ENCODE measurements at regions not wholly inside any gene's neighbourhood (a gene's known extent, or its start where the extent isn't known, plus 50 kb on each side); places are given as distances from the start of the nearest gene placed in this dataset.

DNA sequence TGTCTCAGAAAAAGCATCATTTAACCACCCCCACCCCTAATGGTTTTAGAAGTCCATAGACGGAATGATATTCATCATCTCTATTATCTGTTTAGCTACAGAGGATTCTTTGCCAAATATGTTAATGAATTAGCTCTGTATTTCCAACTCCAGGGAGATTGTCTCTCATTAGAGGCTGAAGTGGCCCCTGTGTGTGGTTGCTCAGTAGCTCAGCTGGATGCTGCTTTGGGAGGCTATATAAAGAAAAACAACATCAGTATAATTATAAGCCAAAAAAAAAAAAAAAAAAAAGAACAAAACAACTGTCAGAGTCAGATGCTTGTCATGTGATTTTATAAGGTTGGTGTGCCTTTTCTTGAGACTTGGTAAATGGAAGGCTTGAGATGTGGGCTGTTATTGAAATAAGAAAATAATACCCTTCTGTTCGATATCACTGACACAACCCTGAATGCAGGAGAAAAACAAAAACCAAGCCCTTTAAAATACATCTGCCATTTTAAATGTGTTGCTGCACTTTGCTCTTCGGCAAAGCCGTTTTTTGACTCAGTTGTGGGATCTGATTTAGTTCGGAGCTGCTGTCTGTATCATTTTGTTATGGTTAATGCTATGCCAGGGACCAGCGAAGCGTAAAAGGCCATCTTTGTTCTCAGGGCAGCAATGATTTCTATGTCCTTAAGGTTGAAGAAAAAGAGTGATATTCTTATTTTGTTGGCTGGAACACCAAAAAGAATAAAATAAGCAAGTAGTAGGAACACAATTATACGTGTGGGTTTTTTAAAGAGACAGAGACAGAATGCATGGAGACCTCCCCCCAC lies 422.6 kb downstream of the QKI start:
- H3K27me3 Mint-ChIP-seq: peaks cover 21% of the 10 kb centered on the region
- DNase-seq: no peak

DNA sequence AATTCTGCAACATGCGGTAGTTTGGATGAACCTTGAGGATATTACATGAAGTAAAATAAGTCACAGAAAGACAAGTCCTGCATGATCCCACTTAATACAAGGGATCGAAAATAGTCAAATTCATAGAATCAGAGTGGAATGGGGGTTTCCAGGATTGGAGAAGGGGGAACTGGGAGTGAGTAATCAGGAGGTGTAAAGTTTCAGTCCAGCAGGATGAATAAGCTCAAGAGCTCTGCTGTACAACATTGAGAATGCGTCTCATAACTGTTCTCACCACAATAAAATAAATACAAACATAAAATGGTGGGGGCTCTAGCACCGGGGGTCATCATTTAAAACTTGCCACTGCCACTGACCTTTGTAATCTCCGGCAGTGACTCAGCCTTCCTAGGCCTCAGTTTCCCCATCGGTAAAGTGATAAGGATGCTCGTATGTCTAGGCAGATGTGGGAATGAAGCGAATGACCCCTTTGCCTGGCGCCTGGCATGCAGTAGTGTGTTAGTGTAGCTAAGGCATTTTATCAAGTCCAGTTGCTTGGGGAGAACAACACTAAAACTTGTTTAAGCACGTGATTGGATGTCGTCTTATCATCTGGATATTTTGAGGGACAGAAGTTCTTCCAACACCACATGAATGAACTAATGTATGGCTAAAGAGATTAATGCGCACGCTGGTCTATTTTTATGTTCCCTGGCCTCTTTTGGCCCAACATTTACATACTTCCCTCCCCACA lies 421.1 kb downstream of the QKI start:
- Mint-ChIP-seq H3K27me3 (peaks cover 21% of the 10 kb centered on the region), H3K4me3 (no peak overlapping the region), H3K4me1 (no peaks in the 10 kb centered on the region), H3K9me3 (no peaks in the 10 kb centered on the region), H3K27ac (no peak overlapping the region)
- ATAC-seq (no peak), DNase-seq (no peak)

More for the DNA sequence above, 422.6 kb downstream of the QKI start:
- Mint-ChIP-seq H3K4me3 (no peak overlapping the region), H3K27ac (no peak overlapping the region), H3K9me3 (peaks cover 9 to 10% of the 10 kb centered on the region in 2 donors), H3K4me1 (no peaks in the 10 kb centered on the region)
- no peak for ATAC-seq

- peaks cover 21% of the 10 kb centered on the region for H3K27me3 Mint-ChIP-seq
- ATAC-seq (no peak), DNase-seq (no peak)
- H3K4me3 Mint-ChIP-seq: no peak overlapping the region
- no peaks in the 10 kb centered on the region for H3K4me1 Mint-ChIP-seq
- H3K9me3 Mint-ChIP-seq: no peaks in the 10 kb centered on the region
- no peak overlapping the region for H3K27ac Mint-ChIP-seq
Measured at GRCh38 chr6:163834226-163834970, 419.9 kb downstream of the QKI start.

- no peak overlapping the region for H3K4me3 Mint-ChIP-seq
- H3K27me3 Mint-ChIP-seq: peaks cover 13% of the 10 kb centered on the region
- DNase-seq (no peak), ATAC-seq (no peak)
- no peaks in the 10 kb centered on the region for H3K4me1 Mint-ChIP-seq
- no peak overlapping the region for H3K27ac Mint-ChIP-seq
- H3K9me3 Mint-ChIP-seq: no peaks in the 10 kb centered on the region
Measured at GRCh38 chr6:163831736-163832135, 417.2 kb downstream of the QKI start.

GRCh38 chr6:163830641-163831040 lies 416.1 kb downstream of the QKI start:
- H3K9me3 Mint-ChIP-seq: no peaks in the 10 kb centered on the region
- no peak overlapping the region for H3K27ac Mint-ChIP-seq
- no peak for ATAC-seq

GRCh38 chr6:163828038-163828795 lies 413.7 kb downstream of the QKI start:
- Mint-ChIP-seq H3K27ac (no peak overlapping the region), H3K4me3 (no peak overlapping the region), H3K27me3 (peaks cover 21% of the 10 kb centered on the region), H3K4me1 (no peaks in the 10 kb centered on the region), H3K9me3 (no peaks in the 10 kb centered on the region)
- DNase-seq (no peak), ATAC-seq (no peak)

More at GRCh38 chr6:163830641-163831040, 416.1 kb downstream of the QKI start:
- Mint-ChIP-seq H3K4me3 (no peak overlapping the region), H3K4me1 (no peaks in the 10 kb centered on the region), H3K27me3 (peaks cover 14% of the 10 kb centered on the region)
- no peak for DNase-seq

DNA sequence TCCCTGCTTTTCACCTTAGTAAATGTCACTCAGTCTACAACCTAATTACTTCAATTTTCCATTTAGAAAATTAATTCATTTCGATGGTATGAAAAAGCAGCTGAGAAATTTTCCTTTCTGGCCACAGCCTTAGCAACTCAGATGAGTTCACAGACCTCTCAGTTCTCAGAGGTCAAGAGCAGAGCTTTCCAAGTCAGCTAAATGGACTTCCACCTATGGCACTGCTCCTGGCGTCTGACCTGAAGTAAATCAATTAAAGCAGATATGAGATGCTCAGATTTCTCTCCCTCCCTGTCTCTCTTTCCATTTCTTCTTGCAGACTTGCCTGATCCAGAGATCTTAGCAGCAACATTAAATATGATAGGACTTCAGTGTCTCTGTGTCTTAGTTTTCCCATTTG lies 412.6 kb downstream of the QKI start:
- Mint-ChIP-seq H3K27ac (no peak overlapping the region), H3K4me1 (no peaks in the 10 kb centered on the region), H3K27me3 (peaks cover 21% of the 10 kb centered on the region), H3K9me3 (no peaks in the 10 kb centered on the region), H3K4me3 (no peak overlapping the region)
- DNase-seq: no peak
- ATAC-seq: no peak

DNA sequence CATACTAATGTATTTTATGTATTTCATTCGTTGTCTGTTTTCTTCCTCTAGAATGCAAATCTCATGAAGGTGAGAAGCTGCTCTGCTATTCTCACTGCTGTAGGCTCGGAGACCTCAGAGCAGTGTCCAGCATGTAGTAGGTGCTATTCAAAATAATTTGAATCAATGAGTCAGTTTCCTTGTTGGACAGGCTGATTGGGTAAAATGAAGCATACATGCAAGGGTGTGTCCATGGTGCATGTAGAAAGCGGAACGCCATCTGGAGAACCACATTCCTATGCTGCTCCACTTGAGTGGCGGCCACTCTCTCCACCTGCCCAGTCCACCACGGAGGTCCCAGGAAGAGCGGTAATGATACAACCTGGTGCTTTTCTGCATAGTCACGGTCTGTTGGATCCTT lies 412.1 kb downstream of the QKI start:
- no peak for DNase-seq
- Mint-ChIP-seq H3K4me1 (no peaks in the 10 kb centered on the region), H3K4me3 (no peak overlapping the region), H3K9me3 (no peaks in the 10 kb centered on the region), H3K27ac (peak overlapping the region in 1 of 2 donors; percentile 38), H3K27me3 (peaks cover 21% of the 10 kb centered on the region)
- no peak for ATAC-seq

GRCh38 chr6:163825033-163825432 lies 410.5 kb downstream of the QKI start:
- ATAC-seq (no peak), DNase-seq (no peak)
- peaks cover 21% of the 10 kb centered on the region for H3K27me3 Mint-ChIP-seq
- no peak overlapping the region for H3K27ac Mint-ChIP-seq
- H3K4me1 Mint-ChIP-seq: no peaks in the 10 kb centered on the region
- no peak overlapping the region for H3K4me3 Mint-ChIP-seq
- H3K9me3 Mint-ChIP-seq: peaks cover 0 to 9% of the 10 kb centered on the region in 2 donors

DNA sequence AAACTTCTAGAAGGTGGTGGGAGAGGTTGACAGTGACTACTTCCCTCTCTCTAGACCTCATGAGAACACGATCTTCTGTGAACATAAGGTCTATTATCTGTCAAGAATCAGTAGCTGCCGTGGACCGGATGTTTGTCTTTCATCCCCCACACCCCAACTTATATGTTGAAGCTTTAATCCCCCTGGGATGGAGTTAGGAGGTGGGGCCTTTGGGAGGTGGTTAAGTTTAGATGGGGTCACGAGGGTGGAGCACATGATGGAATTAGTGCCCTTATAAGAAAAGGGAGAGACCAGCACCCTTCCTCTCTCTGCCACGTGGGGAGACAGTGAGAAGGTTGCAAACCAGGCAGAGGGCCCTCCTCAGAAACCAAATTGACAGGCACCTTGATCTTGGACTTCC lies 409.1 kb downstream of the QKI start:
- peaks cover 0 to 14% of the 10 kb centered on the region in 2 donors for H3K9me3 Mint-ChIP-seq
- peaks cover 21% of the 10 kb centered on the region for H3K27me3 Mint-ChIP-seq
- no peak overlapping the region for H3K27ac Mint-ChIP-seq
- no peak for DNase-seq
- no peak for ATAC-seq
- no peaks in the 10 kb centered on the region for H3K4me1 Mint-ChIP-seq
- no peak overlapping the region for H3K4me3 Mint-ChIP-seq

GRCh38 chr6:163820745-163821458 lies 406.4 kb downstream of the QKI start:
- Mint-ChIP-seq H3K4me3 (no peak overlapping the region), H3K27ac (no peak overlapping the region), H3K27me3 (peaks cover 14% of the 10 kb centered on the region), H3K9me3 (peaks cover 0 to 14% of the 10 kb centered on the region in 2 donors), H3K4me1 (no peaks in the 10 kb centered on the region)
- ATAC-seq: no peak
- DNase-seq: no peak

- no peak for DNase-seq
- peaks cover 13% of the 10 kb centered on the region for H3K27me3 Mint-ChIP-seq
- no peak for ATAC-seq
- H3K4me3 Mint-ChIP-seq: no peak overlapping the region
- H3K27ac Mint-ChIP-seq: no peak overlapping the region
- H3K9me3 Mint-ChIP-seq: peaks cover 0 to 14% of the 10 kb centered on the region in 2 donors
- no peaks in the 10 kb centered on the region for H3K4me1 Mint-ChIP-seq
Measured at GRCh38 chr6:163820171-163820570, 405.7 kb downstream of the QKI start.

DNA sequence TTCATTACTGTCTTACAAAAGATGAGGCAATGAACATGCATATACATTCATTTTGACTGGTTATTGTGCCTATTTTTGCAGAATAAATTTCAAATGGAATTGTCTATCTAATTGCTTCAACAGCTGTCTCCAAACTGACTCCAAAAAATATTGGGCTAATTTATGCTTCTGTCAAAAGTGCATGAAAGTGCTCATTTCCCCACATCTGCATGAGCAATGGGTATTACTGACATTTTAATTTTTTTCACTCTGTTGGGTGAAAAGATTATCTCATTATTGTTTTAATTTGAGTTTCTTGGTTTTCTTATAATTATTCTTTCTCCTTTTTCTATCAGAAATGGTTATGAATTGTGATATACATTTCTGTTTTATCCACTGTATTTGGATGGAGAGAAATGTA lies 404.2 kb downstream of the QKI start:
- ATAC-seq (no peak), DNase-seq (no peak)
- H3K9me3 Mint-ChIP-seq: peaks cover 0 to 14% of the 10 kb centered on the region in 2 donors
- H3K27me3 Mint-ChIP-seq: peaks cover 25% of the 10 kb centered on the region
- H3K4me1 Mint-ChIP-seq: peaks cover 5% of the 10 kb centered on the region
- no peak overlapping the region for H3K4me3 Mint-ChIP-seq
- H3K27ac Mint-ChIP-seq: no peak overlapping the region

DNA sequence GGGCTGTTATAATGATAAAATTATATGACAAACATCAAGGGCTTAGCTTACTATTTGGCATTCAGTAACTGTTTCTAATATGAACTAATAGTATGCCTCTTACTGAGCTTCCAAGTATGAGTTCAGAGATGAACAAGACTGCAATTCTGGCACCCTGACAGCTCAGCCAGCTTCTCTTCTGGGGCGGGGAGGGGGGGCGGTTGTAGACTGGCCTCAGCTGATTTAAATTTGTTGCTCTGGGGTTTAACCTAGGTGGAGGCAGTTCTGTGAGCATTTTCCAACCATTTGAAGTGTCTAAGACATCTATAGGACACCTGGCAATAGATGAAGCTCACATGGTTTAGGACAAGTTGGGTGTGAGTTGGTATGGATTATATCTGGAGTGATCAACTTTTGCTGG lies 401.9 kb downstream of the QKI start:
- ATAC-seq (no peak), DNase-seq (no peak)
- Mint-ChIP-seq H3K9me3 (peaks cover 0 to 14% of the 10 kb centered on the region in 2 donors), H3K4me3 (no peak overlapping the region), H3K27me3 (peaks cover 26% of the 10 kb centered on the region), H3K27ac (no peak overlapping the region), H3K4me1 (peaks cover 5% of the 10 kb centered on the region)

DNA sequence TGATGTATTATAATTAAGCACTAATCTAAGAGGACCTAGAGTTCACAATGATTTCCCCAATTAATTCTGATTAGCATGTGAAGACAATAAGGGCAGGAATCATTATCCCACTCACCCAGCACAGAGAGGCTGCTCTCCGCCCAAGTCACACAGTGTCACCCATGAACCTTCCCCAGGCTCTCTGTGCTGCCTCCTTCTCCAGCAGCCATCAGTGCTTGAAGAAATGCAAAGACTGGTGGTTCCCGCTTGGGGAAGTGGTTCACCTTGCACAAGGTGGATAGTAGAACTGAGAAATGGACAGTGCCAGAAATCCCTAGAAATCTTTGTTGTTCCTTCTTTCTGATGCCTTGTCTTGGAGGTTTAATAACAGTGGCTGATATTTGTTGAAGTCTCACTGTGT lies 401.3 kb downstream of the QKI start:
- Mint-ChIP-seq H3K4me1 (peaks cover 5% of the 10 kb centered on the region), H3K27ac (no peak overlapping the region), H3K4me3 (no peak overlapping the region), H3K9me3 (peaks cover 0 to 13% of the 10 kb centered on the region in 2 donors), H3K27me3 (peaks cover 26% of the 10 kb centered on the region)
- no peak for DNase-seq
- ATAC-seq: no peak

All from stimulated activated naive CD8-positive, alpha-beta T cell treated with anti-CD3 and anti-CD28 coated beads, Interleukin-15, amount 100 ng/mL, for 72 hours (primary cell).